GM13976 (cell line): ENCODE measurements at regions not wholly inside any gene's neighbourhood (a gene's known extent, or its start where the extent isn't known, plus 50 kb on each side); places are given as distances from the start of the nearest gene placed in this dataset.

ENCODE experiments used
- DNase-seq: peaks from one replicate; pipeline ENCODE4 v3.0.0; 2012; ENCODE audit warnings: low spot score
- in situ Hi-C: fragments of 300-500 bp; cut with MboI; formaldehyde crosslinking; loops from one replicate; pipeline ENCODE4 v1.12.0; 2022; ENCODE audit warnings: low sequenced_read_pairs, mixed read lengths, inconsistent platforms; ENCODE audit not compliant: unreplicated experiment
- TF ChIP-seq, protein P1 (sequence below): IDR thresholded peaks from 2 replicates; pipeline ENCODE4 v1.5.1; 2012; ENCODE audit warnings: borderline replicate concordance, mild to moderate bottlenecking; ENCODE audit not compliant: insufficient read depth; ENCODE audit errors: extremely low read depth, missing control alignments, control extremely low read depth

- no peak for DNase-seq
- TF ChIP-seq, protein P1, sequence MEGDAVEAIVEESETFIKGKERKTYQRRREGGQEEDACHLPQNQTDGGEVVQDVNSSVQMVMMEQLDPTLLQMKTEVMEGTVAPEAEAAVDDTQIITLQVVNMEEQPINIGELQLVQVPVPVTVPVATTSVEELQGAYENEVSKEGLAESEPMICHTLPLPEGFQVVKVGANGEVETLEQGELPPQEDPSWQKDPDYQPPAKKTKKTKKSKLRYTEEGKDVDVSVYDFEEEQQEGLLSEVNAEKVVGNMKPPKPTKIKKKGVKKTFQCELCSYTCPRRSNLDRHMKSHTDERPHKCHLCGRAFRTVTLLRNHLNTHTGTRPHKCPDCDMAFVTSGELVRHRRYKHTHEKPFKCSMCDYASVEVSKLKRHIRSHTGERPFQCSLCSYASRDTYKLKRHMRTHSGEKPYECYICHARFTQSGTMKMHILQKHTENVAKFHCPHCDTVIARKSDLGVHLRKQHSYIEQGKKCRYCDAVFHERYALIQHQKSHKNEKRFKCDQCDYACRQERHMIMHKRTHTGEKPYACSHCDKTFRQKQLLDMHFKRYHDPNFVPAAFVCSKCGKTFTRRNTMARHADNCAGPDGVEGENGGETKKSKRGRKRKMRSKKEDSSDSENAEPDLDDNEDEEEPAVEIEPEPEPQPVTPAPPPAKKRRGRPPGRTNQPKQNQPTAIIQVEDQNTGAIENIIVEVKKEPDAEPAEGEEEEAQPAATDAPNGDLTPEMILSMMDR = no peak
- in situ Hi-C loops = no loop called here
These were observed 933.3 kb downstream of the XPNPEP1 start for GRCh38 chr10:108989976-108990375.

- in situ Hi-C loops = no loop called here
- no peak for DNase-seq
- TF ChIP-seq, protein P1 = no peak
These were observed 941.2 kb downstream of the XPNPEP1 start for GRCh38 chr10:108982159-108982558.

DNA sequence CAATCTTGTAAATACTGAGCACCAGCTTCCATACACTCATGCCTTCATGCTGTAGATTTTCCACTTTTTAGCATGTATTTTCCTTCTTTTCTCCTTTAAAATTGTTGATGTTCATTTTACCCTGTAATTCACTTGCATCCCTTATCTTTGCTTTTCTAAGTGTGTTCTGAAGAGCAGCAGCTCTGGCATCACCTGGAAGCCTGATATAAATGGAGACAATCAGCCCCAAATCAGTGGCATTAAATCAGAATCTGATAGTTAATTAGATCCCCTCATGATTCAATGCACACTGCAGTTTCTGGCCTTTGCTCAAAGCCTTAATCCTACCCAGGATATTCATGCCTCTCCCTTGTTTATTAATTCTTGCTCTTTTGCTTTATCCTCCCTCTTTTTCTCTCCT is 942.4 kb downstream of the XPNPEP1 start:
- DNase-seq = no peak
- in situ Hi-C loops = no loop called here
- TF ChIP-seq, protein P1 = no peak

- TF ChIP-seq, protein P1 = no peak
- DNase-seq = no peak
- in situ Hi-C loops = no loop called here
These were observed 947.8 kb downstream of the XPNPEP1 start for GRCh38 chr10:108975459-108976058.

- TF ChIP-seq, protein P1 = no peak
These were observed 953.3 kb downstream of the XPNPEP1 start for GRCh38 chr10:108970016-108970415.

GRCh38 chr10:108966411-108966810 is 956.9 kb downstream of the XPNPEP1 start:
- no peak for DNase-seq
- TF ChIP-seq, protein P1 = no peak
- in situ Hi-C loops = no loop called here

More at GRCh38 chr10:108970016-108970415, 953.3 kb downstream of the XPNPEP1 start:
- peak; percentile 3 for DNase-seq
- in situ Hi-C loops = no loop called here
